ENCODE measurements at regions not wholly inside any gene's neighbourhood (a gene's known extent, or its start where the extent isn't known, plus 50 kb on each side); places are given as distances from the start of the nearest gene placed in this dataset.

GRCh38 chr12:46917821-46918220, 92.0 kb upstream of the SLC38A4 start:
- no peak overlapping the region for H3K4me3 ChIP-seq
- H3K9me3 ChIP-seq (ENCODE audit: low read depth), result no peaks in the 10 kb centered on the region

GRCh38 chr12:46918631-46919030, 92.8 kb upstream of the SLC38A4 start:
- no peak for DNase-seq (ENCODE audit: low read depth in 1 of 2, low spot score in 1 of 2)
- no peaks in the 10 kb centered on the region for H3K27me3 ChIP-seq
- no peaks in the 10 kb centered on the region for H3K36me3 ChIP-seq
- H3K9me3 ChIP-seq (ENCODE audit: low read depth), result no peaks in the 10 kb centered on the region
- TF ChIP-seq CTCF (IDR thresholded peaks at IDR 0.05; ENCODE audit: low read depth, low read length), result no peak
- no peak overlapping the region for H3K4me3 ChIP-seq
- H3K4me1 ChIP-seq (ENCODE audit: low read depth), result no peaks in the 10 kb centered on the region
- no peak overlapping the region for H3K27ac ChIP-seq

More at GRCh38 chr12:46917821-46918220, 92.0 kb upstream of the SLC38A4 start:
- no peak for DNase-seq (ENCODE audit: low read depth in 1 of 2, low spot score in 1 of 2)
- no peak overlapping the region for H3K27ac ChIP-seq
- no peaks in the 10 kb centered on the region for H3K36me3 ChIP-seq
- TF ChIP-seq CTCF (IDR thresholded peaks at IDR 0.05; ENCODE audit: low read depth, low read length), result no peak
- no peaks in the 10 kb centered on the region for H3K27me3 ChIP-seq
- no peaks in the 10 kb centered on the region for H3K4me1 ChIP-seq (ENCODE audit: low read depth)

GRCh38 chr12:46919666-46920400, 94.0 kb upstream of the SLC38A4 start:
- no peak overlapping the region for H3K4me3 ChIP-seq
- no peak for TF ChIP-seq CTCF (IDR thresholded peaks at IDR 0.05; ENCODE audit: low read depth, low read length)

GRCh38 chr12:46920499-46920898, 94.7 kb upstream of the SLC38A4 start:
- no peak for TF ChIP-seq CTCF (IDR thresholded peaks at IDR 0.05; ENCODE audit: low read depth, low read length)
- no peak for DNase-seq (ENCODE audit: low read depth in 1 of 2, low spot score in 1 of 2)
- H3K4me3 ChIP-seq, result no peak overlapping the region
- no peak overlapping the region for H3K27ac ChIP-seq
- no peaks in the 10 kb centered on the region for H3K27me3 ChIP-seq
- no peaks in the 10 kb centered on the region for H3K36me3 ChIP-seq
- H3K9me3 ChIP-seq (ENCODE audit: low read depth), result no peaks in the 10 kb centered on the region
- H3K4me1 ChIP-seq (ENCODE audit: low read depth), result no peaks in the 10 kb centered on the region

More at GRCh38 chr12:46919666-46920400, 94.0 kb upstream of the SLC38A4 start:
- Histone ChIP-seq H3K27me3 (no peaks in the 10 kb centered on the region), H3K4me1 (ENCODE audit: low read depth) (no peaks in the 10 kb centered on the region), H3K27ac (no peak overlapping the region), H3K36me3 (no peaks in the 10 kb centered on the region), H3K9me3 (ENCODE audit: low read depth) (no peaks in the 10 kb centered on the region)
- DNase-seq (ENCODE audit: low read depth in 1 of 2, low spot score in 1 of 2), result no peak

- TF ChIP-seq CTCF (IDR thresholded peaks at IDR 0.05; ENCODE audit: low read depth, low read length), result no peak
- Histone ChIP-seq H3K27me3 (no peaks in the 10 kb centered on the region), H3K9me3 (ENCODE audit: low read depth) (no peaks in the 10 kb centered on the region), H3K4me3 (no peak overlapping the region), H3K4me1 (ENCODE audit: low read depth) (no peaks in the 10 kb centered on the region), H3K27ac (no peak overlapping the region), H3K36me3 (no peaks in the 10 kb centered on the region)
- DNase-seq (ENCODE audit: low read depth in 1 of 2, low spot score in 1 of 2), result peak in 1 of 2 donors; percentile 37
Observed at GRCh38 chr12:46921048-46921763, 95.4 kb upstream of the SLC38A4 start.

Data from cardiac muscle cell (in vitro differentiated cells and primary cell).